ENCODE measurements at regions not wholly inside any gene's neighbourhood (a gene's known extent, or its start where the extent isn't known, plus 50 kb on each side); places are given as distances from the start of the nearest gene placed in this dataset.
"Not testable (repeated sequence)": the region's sequence is repeated elsewhere in the genome, so short reads cannot be mapped to it uniquely, and the experiment has no call there.

DNA sequence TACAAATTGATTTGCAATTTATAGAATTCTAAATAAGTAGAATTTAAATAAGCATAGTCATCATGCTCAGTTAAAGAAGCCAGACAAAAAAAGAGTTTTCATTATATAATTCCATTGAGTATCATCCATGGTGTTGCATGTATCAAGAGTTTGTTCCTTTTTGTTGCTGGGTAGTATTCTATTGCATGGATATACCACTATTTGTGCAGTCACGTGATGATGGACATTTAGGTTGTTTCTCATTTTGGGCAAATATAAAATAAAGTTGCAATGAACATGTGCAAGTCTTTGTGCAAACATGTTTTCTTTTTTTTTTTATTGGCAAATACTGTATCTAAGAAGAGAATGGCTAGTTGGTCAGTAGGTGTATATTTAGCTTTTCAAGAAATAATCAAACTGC, 186.2 kb upstream of the FRMD6 start:
- no peaks in the 10 kb centered on the region for H3K79me2 ChIP-seq (ENCODE audit: low read length)
- no peak overlapping the region for H3K27ac ChIP-seq (ENCODE audit: low read length)
- H3K9ac ChIP-seq (ENCODE audit: low read length): no peak overlapping the region
- H3K4me1 ChIP-seq (ENCODE audit: low read length): no peaks in the 10 kb centered on the region
- no peak overlapping the region for H3K4me2 ChIP-seq (ENCODE audit: low read depth, low read length, poor library complexity, severe bottlenecking)
- H3K9me3 ChIP-seq (ENCODE audit: low read length): no peaks in the 10 kb centered on the region
- H3K36me3 ChIP-seq (ENCODE audit: insufficient read depth, low read length): no peaks in the 10 kb centered on the region
- H4K20me1 ChIP-seq (ENCODE audit: insufficient read depth, low read depth, low read length): no peaks in the 10 kb centered on the region
- H3K4me3 ChIP-seq (ENCODE audit: low read length): no peak overlapping the region
- DNase-seq: no peak
- H3K9me2 ChIP-seq (replicated peaks; ENCODE audit: insufficient read depth, low read length): no peaks in the 10 kb centered on the region
- no peaks in the 10 kb centered on the region for H3K27me3 ChIP-seq (ENCODE audit: low read length)
- no peak overlapping the region for H2AFZ ChIP-seq (ENCODE audit: low read length)

DNA sequence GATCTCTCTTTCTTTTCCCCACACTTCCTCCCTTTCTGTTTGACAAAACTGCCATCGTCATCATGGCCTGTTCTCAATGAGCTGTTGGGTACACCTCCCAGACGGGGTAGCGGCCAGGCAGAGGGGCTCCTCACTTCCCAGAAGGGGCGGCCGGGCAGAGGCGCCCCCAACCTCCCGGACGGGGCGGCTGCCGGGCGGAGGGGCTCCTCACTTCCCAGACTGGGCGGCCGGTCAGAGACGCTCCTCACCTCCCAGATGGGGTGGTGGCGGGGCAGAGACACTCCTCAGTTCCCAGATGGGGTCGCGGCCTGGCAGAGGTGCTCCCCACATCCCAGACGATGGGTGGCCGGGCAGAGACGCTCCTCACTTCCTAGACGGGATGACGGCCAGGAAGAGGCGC, 184.3 kb upstream of the FRMD6 start:
- H3K27me3 ChIP-seq (ENCODE audit: low read length); H2AFZ ChIP-seq (ENCODE audit: low read length); H3K9me3 ChIP-seq (ENCODE audit: low read length); H4K20me1 ChIP-seq (ENCODE audit: insufficient read depth, low read depth, low read length); H3K4me3 ChIP-seq (ENCODE audit: low read length); H3K36me3 ChIP-seq (ENCODE audit: insufficient read depth, low read length); H3K79me2 ChIP-seq (ENCODE audit: low read length); H3K27ac ChIP-seq (ENCODE audit: low read length); H3K4me2 ChIP-seq (ENCODE audit: low read depth, low read length, poor library complexity, severe bottlenecking); H3K9me2 ChIP-seq (replicated peaks; ENCODE audit: insufficient read depth, low read length); H3K4me1 ChIP-seq (ENCODE audit: low read length); H3K9ac ChIP-seq (ENCODE audit: low read length); DNase-seq: not testable (repeated sequence)

DNA sequence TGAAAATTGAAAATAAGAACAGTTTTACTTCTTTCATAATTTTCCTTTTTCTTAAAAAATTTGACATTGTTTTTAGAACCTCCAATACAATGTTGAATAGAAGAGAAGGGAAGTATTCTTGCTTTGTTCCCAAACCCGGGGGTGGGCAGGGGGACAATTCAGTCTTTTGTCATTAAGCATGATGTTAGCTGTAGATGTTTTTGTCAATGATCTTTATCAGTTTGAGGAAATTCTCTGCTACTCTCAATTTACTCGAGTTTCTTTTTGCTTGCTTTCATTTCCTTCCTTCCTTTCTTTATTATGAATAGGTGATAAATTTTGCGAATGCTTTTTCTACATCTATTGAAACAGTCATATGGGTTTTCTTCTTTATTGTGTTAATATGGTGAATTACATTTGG, 183.2 kb upstream of the FRMD6 start:
- no peaks in the 10 kb centered on the region for H3K79me2 ChIP-seq (ENCODE audit: low read length)
- no peaks in the 10 kb centered on the region for H3K9me2 ChIP-seq (replicated peaks; ENCODE audit: insufficient read depth, low read length)
- no peaks in the 10 kb centered on the region for H3K9me3 ChIP-seq (ENCODE audit: low read length)
- no peak overlapping the region for H3K4me2 ChIP-seq (ENCODE audit: low read depth, low read length, poor library complexity, severe bottlenecking)
- H4K20me1 ChIP-seq (ENCODE audit: insufficient read depth, low read depth, low read length): no peaks in the 10 kb centered on the region
- H2AFZ ChIP-seq (ENCODE audit: low read length): no peak overlapping the region
- DNase-seq: no peak
- no peaks in the 10 kb centered on the region for H3K36me3 ChIP-seq (ENCODE audit: insufficient read depth, low read length)
- H3K27ac ChIP-seq (ENCODE audit: low read length): no peak overlapping the region
- H3K4me1 ChIP-seq (ENCODE audit: low read length): no peaks in the 10 kb centered on the region
- H3K9ac ChIP-seq (ENCODE audit: low read length): no peak overlapping the region
- H3K4me3 ChIP-seq (ENCODE audit: low read length): no peak overlapping the region
- H3K27me3 ChIP-seq (ENCODE audit: low read length): no peaks in the 10 kb centered on the region

DNA sequence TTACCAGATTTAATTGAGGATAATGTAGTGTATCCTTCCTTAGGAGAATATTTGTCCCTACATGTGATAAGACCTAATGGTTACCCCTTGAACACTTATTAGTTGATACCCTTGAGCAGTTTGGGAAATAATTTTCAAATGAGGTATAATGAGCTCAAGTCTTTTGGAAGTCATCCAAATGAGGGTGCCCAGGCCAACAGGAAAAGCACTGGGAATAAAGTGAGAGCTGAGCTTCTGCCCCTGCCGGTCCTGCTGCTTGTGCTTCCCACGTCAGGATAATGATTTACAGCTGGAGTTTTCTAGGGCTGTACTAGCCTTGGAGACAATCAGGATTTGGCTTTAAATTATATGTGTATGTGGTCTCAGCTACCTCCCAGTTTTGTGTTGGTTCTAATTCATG, 178.8 kb upstream of the FRMD6 start:
- H3K9me2 ChIP-seq (replicated peaks; ENCODE audit: insufficient read depth, low read length): no peaks in the 10 kb centered on the region
- no peak overlapping the region for H2AFZ ChIP-seq (ENCODE audit: low read length)
- H3K9ac ChIP-seq (ENCODE audit: low read length): no peak overlapping the region
- no peaks in the 10 kb centered on the region for H3K9me3 ChIP-seq (ENCODE audit: low read length)
- H3K4me2 ChIP-seq (ENCODE audit: low read depth, low read length, poor library complexity, severe bottlenecking): no peak overlapping the region
- H3K79me2 ChIP-seq (ENCODE audit: low read length): no peaks in the 10 kb centered on the region
- DNase-seq: no peak
- H3K4me3 ChIP-seq (ENCODE audit: low read length): no peak overlapping the region
- H3K4me1 ChIP-seq (ENCODE audit: low read length): no peaks in the 10 kb centered on the region
- H3K27me3 ChIP-seq (ENCODE audit: low read length): no peaks in the 10 kb centered on the region
- H3K36me3 ChIP-seq (ENCODE audit: insufficient read depth, low read length): no peaks in the 10 kb centered on the region
- no peaks in the 10 kb centered on the region for H4K20me1 ChIP-seq (ENCODE audit: insufficient read depth, low read depth, low read length)
- H3K27ac ChIP-seq (ENCODE audit: low read length): no peak overlapping the region

DNA sequence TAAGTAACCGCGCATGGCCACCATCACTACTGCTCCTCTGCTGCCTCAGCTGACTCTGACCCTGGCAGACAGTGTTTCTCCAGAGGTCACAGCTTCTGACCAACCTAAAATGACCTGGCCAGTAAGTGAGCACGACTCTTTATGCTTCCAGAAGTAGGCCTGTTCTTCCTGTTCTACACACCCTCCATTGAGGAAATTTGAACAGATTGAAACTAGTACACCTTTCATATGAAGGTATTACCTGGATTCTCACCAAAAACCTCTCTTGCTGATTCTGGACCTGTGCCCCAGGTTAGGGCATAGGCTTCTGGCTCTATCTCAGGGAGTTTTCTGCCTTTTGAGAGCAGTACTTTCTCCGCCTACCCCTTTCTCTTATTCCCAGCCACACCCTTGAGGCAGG, 178.4 kb upstream of the FRMD6 start:
- Histone ChIP-seq H3K4me1 (ENCODE audit: low read length) (no peaks in the 10 kb centered on the region), H4K20me1 (ENCODE audit: insufficient read depth, low read depth, low read length) (no peaks in the 10 kb centered on the region), H3K9ac (ENCODE audit: low read length) (no peak overlapping the region), H3K4me2 (ENCODE audit: low read depth, low read length, poor library complexity, severe bottlenecking) (no peak overlapping the region), H3K79me2 (ENCODE audit: low read length) (no peaks in the 10 kb centered on the region), H3K27ac (ENCODE audit: low read length) (no peak overlapping the region), H3K36me3 (ENCODE audit: insufficient read depth, low read length) (no peaks in the 10 kb centered on the region), H3K27me3 (ENCODE audit: low read length) (no peaks in the 10 kb centered on the region), H3K9me3 (ENCODE audit: low read length) (no peaks in the 10 kb centered on the region), H2AFZ (ENCODE audit: low read length) (no peak overlapping the region), H3K4me3 (ENCODE audit: low read length) (no peak overlapping the region), H3K9me2 (replicated peaks; ENCODE audit: insufficient read depth, low read length) (no peaks in the 10 kb centered on the region)
- DNase-seq: no peak

DNA sequence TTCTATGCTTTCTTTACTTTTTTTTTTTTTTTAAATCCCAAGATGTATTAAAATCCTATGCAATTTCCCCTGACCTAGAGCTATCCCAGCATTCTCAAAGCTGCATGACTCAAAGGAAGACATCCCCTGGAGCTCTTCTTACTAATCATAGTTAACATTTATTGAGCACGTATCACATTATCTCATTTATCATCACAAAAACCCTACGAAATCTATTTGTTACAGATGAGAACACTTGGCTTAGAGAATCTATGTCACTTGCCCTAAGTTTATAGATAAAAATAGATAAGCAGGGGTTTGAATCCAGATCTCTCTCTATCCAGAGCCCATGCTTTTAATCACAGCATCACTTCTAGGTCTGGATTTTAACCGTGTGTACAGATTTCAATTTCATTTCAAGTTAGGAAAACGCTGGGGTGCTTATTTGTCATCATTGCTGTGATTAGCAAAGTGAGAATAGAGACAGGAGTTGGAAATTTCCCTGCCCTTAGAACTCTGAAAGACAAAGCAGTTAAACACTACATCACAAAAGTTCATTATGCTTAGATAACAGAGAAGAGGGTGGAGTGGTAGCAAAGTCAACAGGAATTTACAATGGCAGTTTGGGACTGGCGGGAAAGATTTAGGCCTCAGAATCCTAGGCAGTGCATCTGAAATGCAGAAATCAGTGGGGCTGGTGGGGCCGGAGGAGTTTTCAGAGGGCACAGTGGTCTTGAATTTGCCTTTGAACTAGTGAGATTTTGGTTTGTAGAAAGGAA, 177.7 kb upstream of the FRMD6 start:
- H3K27ac ChIP-seq (ENCODE audit: low read length): no peak overlapping the region
- DNase-seq: no peak
- no peaks in the 10 kb centered on the region for H3K36me3 ChIP-seq (ENCODE audit: insufficient read depth, low read length)
- no peaks in the 10 kb centered on the region for H3K79me2 ChIP-seq (ENCODE audit: low read length)
- no peaks in the 10 kb centered on the region for H4K20me1 ChIP-seq (ENCODE audit: insufficient read depth, low read depth, low read length)
- H3K4me1 ChIP-seq (ENCODE audit: low read length): no peaks in the 10 kb centered on the region
- H3K27me3 ChIP-seq (ENCODE audit: low read length): no peaks in the 10 kb centered on the region
- no peak overlapping the region for H3K9ac ChIP-seq (ENCODE audit: low read length)
- no peak overlapping the region for H3K4me3 ChIP-seq (ENCODE audit: low read length)
- no peaks in the 10 kb centered on the region for H3K9me2 ChIP-seq (replicated peaks; ENCODE audit: insufficient read depth, low read length)
- H3K4me2 ChIP-seq (ENCODE audit: low read depth, low read length, poor library complexity, severe bottlenecking): no peak overlapping the region
- H3K9me3 ChIP-seq (ENCODE audit: low read length): no peaks in the 10 kb centered on the region
- H2AFZ ChIP-seq (ENCODE audit: low read length): no peak overlapping the region

DNA sequence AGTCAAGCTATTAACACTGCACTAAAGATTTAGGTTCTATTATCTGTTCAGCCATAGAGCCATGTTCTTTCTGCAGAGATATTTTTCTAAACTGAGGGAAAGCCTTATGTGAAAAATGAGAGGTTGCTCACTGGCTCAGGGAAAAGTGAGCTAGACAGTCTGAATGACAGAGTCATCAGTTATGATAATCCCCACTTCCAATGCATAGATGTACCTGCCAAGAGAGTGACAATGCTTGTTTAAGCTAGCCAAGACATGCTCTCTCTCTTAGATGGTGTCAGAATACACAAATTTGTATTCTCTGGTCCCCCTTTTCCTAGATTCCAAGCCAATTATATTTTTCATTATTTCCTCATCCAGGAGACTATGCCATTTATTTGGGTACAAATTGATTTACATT, 176.9 kb upstream of the FRMD6 start:
- Histone ChIP-seq H3K27ac (ENCODE audit: low read length) (no peak overlapping the region), H3K27me3 (ENCODE audit: low read length) (no peaks in the 10 kb centered on the region), H3K4me1 (ENCODE audit: low read length) (no peaks in the 10 kb centered on the region), H3K79me2 (ENCODE audit: low read length) (no peaks in the 10 kb centered on the region), H3K9me3 (ENCODE audit: low read length) (no peaks in the 10 kb centered on the region), H3K4me3 (ENCODE audit: low read length) (no peak overlapping the region), H3K4me2 (ENCODE audit: low read depth, low read length, poor library complexity, severe bottlenecking) (no peak overlapping the region), H3K36me3 (ENCODE audit: insufficient read depth, low read length) (no peaks in the 10 kb centered on the region), H3K9ac (ENCODE audit: low read length) (no peak overlapping the region), H2AFZ (ENCODE audit: low read length) (no peak overlapping the region), H4K20me1 (ENCODE audit: insufficient read depth, low read depth, low read length) (no peaks in the 10 kb centered on the region), H3K9me2 (replicated peaks; ENCODE audit: insufficient read depth, low read length) (no peaks in the 10 kb centered on the region)
- no peak for DNase-seq

DNA sequence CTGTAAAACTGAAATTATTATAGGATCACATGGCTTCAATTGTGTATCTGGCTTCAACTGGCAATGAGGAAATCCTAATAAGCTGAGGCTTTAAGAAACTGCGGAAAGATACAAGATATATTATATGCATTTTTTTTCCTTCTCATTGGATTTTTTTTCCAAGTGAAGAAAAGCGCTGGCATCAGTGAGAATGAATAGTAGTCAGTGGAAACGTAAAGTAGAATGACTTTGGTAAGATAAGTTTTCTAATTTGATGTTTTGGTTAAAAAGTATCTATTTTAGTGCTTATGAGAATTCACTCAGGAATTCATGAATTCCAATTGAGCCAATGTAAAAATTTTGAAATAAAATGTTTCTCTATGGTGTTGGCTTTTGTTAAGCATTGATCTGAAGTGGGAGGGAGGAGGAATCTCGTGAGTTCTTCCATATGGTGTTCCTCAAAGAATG, 173.5 kb upstream of the FRMD6 start:
- H3K4me3 ChIP-seq (ENCODE audit: low read length): no peak overlapping the region
- no peak overlapping the region for H3K9ac ChIP-seq (ENCODE audit: low read length)
- DNase-seq: no peak
- H3K9me3 ChIP-seq (ENCODE audit: low read length): no peaks in the 10 kb centered on the region
- H3K4me1 ChIP-seq (ENCODE audit: low read length): no peaks in the 10 kb centered on the region
- H3K36me3 ChIP-seq (ENCODE audit: insufficient read depth, low read length): no peaks in the 10 kb centered on the region
- H3K4me2 ChIP-seq (ENCODE audit: low read depth, low read length, poor library complexity, severe bottlenecking): no peak overlapping the region
- no peak overlapping the region for H2AFZ ChIP-seq (ENCODE audit: low read length)
- H3K79me2 ChIP-seq (ENCODE audit: low read length): no peaks in the 10 kb centered on the region
- H3K27me3 ChIP-seq (ENCODE audit: low read length): no peaks in the 10 kb centered on the region
- no peaks in the 10 kb centered on the region for H3K9me2 ChIP-seq (replicated peaks; ENCODE audit: insufficient read depth, low read length)
- no peak overlapping the region for H3K27ac ChIP-seq (ENCODE audit: low read length)
- no peaks in the 10 kb centered on the region for H4K20me1 ChIP-seq (ENCODE audit: insufficient read depth, low read depth, low read length)
